Fibroblast of lung (primary cell): ENCODE measurements at regions not wholly inside any gene's neighbourhood (a gene's known extent, or its start where the extent isn't known, plus 50 kb on each side); places are given as distances from the start of the nearest gene placed in this dataset.

ENCODE experiments used
- CTCF ChIP-seq, 2 donors: IDR thresholded peaks in 1 of 2; conservative IDR thresholded peaks in 1 of 2; 1 replicate in 1 of 2; 2 replicates in 1 of 2; pipeline ENCODE4 v1.5.1; 2011 to 2012; ENCODE audit warnings: low read length in 2 of 2, control low read depth in 1 of 2, inconsistent platforms in 1 of 2, low read depth in 1 of 2, mild to moderate bottlenecking in 1 of 2
- EZH2 ChIP-seq: IDR thresholded peaks from 2 replicates; pipeline ENCODE4 v1.5.1; 2012; ENCODE audit warnings: low read length, control low read depth, mild to moderate bottlenecking; ENCODE audit errors: missing control alignments

GRCh38 chr1:244963231-244963826 is 99.0 kb upstream of the HNRNPU start:
- TF ChIP-seq CTCF (conservative IDR thresholded peaks at IDR 0.05 in 1 of 2, IDR thresholded peaks at IDR 0.05 in 1 of 2; ENCODE audit: low read depth in 1 of 2, low read length in 2 of 2) (no peak), EZH2 (no peak)
